ENCODE measurements at regions not wholly inside any gene's neighbourhood (a gene's known extent, or its start where the extent isn't known, plus 50 kb on each side); places are given as distances from the start of the nearest gene placed in this dataset.

DNA sequence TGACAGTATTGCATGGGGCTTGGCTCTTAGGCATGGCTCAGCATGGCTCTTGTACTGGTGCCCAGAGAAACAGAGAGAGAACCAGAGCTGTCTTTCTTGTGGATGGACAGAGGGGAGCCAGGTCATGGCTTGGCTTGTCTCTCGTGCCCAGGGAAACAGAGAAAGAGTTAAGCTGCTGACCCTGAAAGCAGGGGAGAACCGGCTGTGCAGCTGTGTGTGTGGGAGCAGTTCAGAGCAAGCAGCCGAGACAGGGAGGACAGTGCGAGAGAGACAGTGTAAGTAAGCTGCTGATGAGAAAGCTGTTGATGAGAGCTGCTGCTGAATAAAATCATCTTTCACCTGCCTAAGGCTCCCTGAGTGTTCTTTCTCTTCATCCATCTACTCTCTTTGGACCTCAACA lies 61.3 kb upstream of the DDHD1 start:
- Histone ChIP-seq H3K36me3 (ENCODE audit: control insufficient read depth, insufficient read depth, low read length) (no peaks in the 10 kb centered on the region), H3K27me3 (ENCODE audit: control insufficient read depth, insufficient read depth, low read length) (peaks cover 2% of the 10 kb centered on the region; the same call in 1 of the 2 replicates), H3K4me3 (ENCODE audit: low read depth, low read length) (no peak overlapping the region)
- TF ChIP-seq, protein P1, sequence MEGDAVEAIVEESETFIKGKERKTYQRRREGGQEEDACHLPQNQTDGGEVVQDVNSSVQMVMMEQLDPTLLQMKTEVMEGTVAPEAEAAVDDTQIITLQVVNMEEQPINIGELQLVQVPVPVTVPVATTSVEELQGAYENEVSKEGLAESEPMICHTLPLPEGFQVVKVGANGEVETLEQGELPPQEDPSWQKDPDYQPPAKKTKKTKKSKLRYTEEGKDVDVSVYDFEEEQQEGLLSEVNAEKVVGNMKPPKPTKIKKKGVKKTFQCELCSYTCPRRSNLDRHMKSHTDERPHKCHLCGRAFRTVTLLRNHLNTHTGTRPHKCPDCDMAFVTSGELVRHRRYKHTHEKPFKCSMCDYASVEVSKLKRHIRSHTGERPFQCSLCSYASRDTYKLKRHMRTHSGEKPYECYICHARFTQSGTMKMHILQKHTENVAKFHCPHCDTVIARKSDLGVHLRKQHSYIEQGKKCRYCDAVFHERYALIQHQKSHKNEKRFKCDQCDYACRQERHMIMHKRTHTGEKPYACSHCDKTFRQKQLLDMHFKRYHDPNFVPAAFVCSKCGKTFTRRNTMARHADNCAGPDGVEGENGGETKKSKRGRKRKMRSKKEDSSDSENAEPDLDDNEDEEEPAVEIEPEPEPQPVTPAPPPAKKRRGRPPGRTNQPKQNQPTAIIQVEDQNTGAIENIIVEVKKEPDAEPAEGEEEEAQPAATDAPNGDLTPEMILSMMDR (IDR thresholded peaks at IDR 0.05; ENCODE audit: insufficient read depth, low read depth, low read length): no peak
- DNase-seq (ENCODE audit: low read depth): no peak
- ChIA-PET POLR2A (no interaction called here), CTCF (no interaction called here)

- Histone ChIP-seq H3K27me3 (ENCODE audit: control insufficient read depth, insufficient read depth, low read length) (peaks cover 2% of the 10 kb centered on the region; the same call in 1 of the 2 replicates), H3K36me3 (ENCODE audit: control insufficient read depth, insufficient read depth, low read length) (no peaks in the 10 kb centered on the region), H3K4me3 (ENCODE audit: low read depth, low read length) (no peak overlapping the region)
- TF ChIP-seq, protein P1 (IDR thresholded peaks at IDR 0.05; ENCODE audit: insufficient read depth, low read depth, low read length): no peak
- CTCF ChIA-PET: no interaction called here
- POLR2A ChIA-PET: no interaction called here
- DNase-seq (ENCODE audit: low read depth): no peak
These were observed 60.6 kb upstream of the DDHD1 start for GRCh38 chr14:53213761-53214160.

DNA sequence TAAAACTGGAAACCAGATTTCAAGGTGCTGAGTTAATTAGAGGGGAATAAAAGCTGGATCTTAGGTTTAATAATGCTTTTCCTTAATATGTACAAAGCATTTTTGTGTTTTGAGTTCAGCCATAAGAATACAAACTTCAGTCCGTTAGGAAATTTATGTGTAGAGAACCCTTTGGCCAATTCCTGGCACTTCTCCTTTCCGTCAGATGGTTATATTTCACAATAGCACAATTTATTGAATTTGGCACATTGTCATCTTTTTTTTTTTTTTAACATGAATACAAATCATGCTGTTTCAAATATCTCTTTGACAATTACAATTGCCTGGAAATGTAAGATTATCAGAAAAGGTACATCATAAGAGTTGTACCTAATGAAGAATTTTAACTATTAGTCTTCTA lies 56.2 kb upstream of the DDHD1 start:
- ChIA-PET CTCF (no interaction called here), POLR2A (no interaction called here)
- TF ChIP-seq, protein P1 (IDR thresholded peaks at IDR 0.05; ENCODE audit: insufficient read depth, low read depth, low read length): no peak
- no peak for DNase-seq (ENCODE audit: low read depth)
- Histone ChIP-seq H3K4me3 (ENCODE audit: low read depth, low read length) (no peak overlapping the region), H3K27me3 (ENCODE audit: control insufficient read depth, insufficient read depth, low read length) (peaks cover 2% of the 10 kb centered on the region; the same call in 1 of the 2 replicates), H3K36me3 (ENCODE audit: control insufficient read depth, insufficient read depth, low read length) (no peaks in the 10 kb centered on the region)

Data from BJ (cell line).